HG03097 (cell line): ENCODE measurements at regions not wholly inside any gene's neighbourhood (a gene's known extent, or its start where the extent isn't known, plus 50 kb on each side); places are given as distances from the start of the nearest gene placed in this dataset.
"Not testable (repeated sequence)": the region's sequence is repeated elsewhere in the genome, so short reads cannot be mapped to it uniquely, and the experiment has no call there.

Experiments used
- ATAC-seq: cut with Tn5 transposase; IDR thresholded peaks from one replicate; pipeline ENCODE4 v1.9.1; 2021; ENCODE audit not compliant: unreplicated experiment, low FRiP score

- ATAC-seq: no peak
Observed at GRCh38 chr1:172717722-172718465, 59.0 kb downstream of the FASLG start.

DNA sequence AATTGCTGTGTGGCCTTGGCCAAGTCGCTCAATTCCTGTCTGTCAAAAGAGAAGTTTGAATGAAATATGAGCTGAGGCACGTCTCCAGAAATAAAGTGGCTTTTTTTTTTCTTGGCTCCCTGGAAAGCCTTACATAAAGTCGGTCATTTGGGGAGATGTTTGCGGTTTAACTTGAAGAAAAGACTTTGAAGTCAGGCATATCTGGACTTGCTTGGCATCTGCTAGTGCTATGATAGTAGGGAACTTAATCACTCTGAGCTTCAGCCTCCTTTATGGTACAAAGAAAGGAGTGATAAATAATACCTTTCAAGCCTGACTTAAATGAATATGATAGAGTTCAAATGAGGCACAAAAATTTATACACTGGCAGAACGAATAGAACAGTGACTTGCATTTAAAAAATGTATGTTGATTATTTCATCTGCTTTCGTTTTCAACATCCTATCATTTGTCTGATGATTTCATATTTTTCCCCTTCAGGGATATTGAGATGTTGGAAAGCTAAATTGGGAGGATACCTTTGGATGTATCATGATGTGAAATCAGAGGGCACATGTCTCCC, 60.2 kb downstream of the FASLG start:
- no peak for ATAC-seq

DNA sequence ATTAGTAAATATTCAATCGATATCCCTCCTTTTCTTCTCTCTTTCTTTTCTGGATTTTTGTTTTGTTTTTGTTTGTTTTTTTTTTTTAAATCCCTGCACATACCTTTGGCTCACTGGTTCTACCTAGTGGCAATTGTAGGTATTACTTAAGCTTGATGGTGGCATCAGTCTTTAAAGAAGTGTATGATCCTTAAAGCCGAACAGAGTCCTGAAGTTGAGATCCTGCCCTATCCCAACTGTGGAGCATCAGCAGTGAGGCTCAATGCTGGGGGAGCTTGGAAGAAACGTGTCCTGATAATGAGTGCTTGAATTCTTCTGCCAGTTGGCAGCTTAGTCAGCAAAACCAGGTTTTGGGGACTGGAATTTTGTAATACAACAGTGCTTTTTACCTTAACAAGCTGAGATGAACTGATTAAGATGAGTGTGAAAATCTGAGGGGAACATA, 60.8 kb downstream of the FASLG start:
- ATAC-seq: no peak

DNA sequence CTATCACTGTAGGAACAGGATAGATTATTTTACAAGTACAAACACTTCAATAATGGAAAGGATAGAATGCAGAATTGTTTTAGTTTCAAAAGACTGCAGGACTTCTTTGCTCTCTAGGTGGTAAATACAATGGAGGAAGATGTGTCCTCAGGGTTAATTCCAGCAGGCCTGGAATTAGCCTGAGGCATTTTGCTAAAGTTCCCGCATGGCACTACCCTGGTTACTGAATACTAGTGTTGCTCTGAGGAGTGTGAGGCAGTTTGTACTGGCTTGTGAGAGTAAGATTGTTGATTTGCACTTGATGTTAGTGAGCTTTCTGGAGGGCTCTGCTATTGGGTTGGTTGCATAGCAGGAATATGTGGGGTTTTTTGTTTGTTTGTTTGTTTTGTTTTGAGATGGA, 61.4 kb downstream of the FASLG start:
- ATAC-seq: no peak

- ATAC-seq: no peak
Observed at GRCh38 chr1:172723251-172723650, 64.3 kb downstream of the FASLG start.

DNA sequence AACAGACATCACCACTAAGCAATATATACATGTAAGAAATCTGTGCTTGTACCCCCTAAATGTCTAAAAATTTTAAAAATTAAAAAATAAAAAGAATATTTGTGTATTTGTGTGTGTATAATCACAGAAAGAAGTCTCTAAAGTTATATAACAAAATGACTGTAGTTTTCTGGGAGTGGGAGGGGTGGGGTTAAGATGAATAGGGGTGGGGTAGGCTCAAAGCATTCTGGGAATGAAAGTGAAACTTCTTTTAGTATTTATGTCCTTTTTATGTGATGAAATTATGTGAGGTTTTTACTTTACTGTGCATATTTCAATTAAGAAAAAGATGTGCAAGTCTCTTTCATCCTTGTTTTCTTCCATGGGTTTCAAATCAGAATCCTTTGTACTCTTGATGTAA, 65.3 kb downstream of the FASLG start:
- ATAC-seq: no peak

DNA sequence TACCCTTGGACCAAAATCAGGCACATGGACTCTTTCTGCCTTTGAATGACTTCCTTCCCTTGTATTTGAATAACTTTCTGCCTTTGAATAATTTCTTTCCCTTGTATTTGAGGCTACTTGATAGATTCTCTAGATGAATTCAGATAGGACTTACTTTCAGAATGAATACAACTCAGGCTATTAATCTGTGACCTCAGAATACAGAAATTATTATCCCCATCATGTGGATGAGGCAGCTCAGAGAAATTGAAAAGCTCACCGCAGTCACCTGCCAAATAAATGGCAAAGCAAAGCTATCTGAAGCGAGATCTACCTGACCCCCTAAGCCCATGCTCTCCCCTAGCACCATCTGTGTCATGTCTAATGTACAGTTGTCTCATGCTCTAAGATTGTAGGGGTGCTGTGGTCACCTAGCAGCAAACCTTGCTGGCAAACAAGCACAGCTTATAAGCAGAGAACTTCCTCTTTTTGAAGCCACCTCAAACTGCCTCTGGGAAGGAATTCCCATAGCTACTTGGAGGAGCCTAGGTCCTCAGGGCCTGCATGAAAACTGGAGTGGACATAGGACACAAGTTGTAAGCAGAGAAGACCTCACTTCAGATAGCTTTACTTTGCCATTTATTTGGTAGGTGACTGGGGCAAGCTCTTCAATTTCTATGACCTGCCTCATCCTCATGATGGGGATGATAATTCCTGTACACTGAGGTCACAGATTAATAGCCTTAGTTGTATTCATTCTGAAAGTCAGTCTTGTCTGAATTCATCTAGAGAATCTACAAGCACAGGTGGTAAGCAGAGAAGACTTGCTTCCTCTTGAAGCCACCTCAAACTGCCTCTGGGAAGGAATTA, 66.1 kb downstream of the FASLG start:
- peak; percentile 75 for ATAC-seq

DNA sequence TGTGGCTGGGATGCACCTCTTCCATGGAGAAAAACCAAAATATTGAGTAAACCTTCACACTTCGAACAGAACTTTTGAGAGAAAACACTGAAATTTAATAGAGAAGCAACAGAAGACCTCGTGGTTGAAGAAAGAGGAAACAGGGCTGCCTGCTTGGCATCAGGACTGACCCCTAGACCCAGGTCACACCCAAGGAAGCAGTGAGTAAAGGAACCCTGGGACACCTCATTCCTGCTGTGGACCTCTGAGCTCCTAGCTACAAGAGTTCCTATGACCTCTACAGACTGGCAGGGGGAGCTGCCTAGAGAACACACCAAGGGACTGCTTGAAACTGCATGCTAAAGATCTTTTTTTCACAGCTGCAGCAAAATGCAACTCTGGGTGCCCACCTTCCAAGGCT, 67.8 kb downstream of the FASLG start:
- no peak for ATAC-seq

DNA sequence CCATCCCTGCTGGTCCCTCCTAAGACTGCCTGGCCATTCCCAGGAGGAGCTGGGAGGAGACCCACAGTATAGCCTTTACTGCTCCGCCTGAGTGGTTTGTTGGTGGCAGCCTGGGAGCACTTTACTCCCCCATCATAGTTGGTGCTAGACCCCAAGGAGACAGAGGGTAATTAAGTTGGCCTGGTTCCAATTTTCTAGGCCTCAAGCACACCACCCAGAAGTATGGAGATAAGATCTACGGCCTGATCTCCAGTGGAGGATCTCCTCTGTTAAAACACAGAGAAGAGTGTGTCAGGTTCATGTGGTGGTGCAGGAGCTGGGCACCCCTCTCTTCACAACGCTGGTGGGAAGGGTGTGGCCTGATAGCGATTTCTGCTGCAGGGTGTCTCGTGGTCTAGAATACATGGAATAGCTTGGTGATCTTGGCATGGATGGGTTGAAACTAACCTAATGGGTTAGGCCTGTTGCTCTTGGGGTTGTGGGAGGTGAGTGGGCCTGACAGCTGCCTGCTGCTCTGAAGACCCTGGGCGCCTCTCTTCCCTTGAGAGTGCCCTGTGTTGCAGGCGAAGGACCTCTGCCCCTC, 68.5 kb downstream of the FASLG start:
- no peak for ATAC-seq

- ATAC-seq: no peak
Observed at GRCh38 chr1:172727956-172728603, 69.2 kb downstream of the FASLG start.

DNA sequence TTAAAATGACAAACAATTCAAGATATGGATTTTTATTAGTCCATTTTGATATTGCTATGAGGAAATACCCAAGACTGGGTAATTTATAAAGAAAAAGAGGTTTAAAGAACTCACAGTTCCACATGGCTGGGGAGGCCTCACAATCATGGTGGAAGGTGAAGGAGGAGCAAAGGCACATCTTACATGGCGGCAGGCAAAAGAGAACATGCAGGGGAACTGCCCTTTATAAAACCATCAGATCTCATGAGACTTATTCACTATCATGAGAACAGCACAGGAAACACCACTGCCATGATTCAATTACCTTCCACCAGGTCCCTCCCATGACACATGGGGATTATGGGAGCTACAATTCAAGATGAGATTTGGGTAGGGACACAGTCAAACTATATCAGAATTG, 69.8 kb downstream of the FASLG start:
- ATAC-seq: not testable (repeated sequence)

GRCh38 chr1:172732427-172732826, 73.5 kb downstream of the FASLG start:
- ATAC-seq: no peak

DNA sequence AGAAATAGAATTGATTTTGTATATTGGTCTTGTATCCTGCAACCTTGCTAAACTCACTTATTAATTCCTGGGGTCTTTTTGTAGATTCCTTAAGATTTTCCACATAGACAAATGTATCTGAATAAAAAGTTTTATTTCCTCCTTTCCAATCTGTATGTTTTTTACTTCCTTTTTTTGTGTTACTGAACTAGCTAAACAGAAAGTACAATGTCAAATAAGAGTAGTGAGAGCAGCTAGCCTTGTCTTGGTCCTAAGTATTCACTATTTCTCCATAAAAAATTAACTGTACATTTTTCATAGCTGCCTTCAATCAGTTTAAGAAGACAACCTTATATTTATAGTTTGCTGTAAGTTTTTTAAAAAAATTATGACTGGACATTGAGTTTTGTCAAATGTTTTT, 74.9 kb downstream of the FASLG start:
- ATAC-seq: no peak

- no peak for ATAC-seq
Observed at GRCh38 chr1:172738389-172738788, 79.5 kb downstream of the FASLG start.

DNA sequence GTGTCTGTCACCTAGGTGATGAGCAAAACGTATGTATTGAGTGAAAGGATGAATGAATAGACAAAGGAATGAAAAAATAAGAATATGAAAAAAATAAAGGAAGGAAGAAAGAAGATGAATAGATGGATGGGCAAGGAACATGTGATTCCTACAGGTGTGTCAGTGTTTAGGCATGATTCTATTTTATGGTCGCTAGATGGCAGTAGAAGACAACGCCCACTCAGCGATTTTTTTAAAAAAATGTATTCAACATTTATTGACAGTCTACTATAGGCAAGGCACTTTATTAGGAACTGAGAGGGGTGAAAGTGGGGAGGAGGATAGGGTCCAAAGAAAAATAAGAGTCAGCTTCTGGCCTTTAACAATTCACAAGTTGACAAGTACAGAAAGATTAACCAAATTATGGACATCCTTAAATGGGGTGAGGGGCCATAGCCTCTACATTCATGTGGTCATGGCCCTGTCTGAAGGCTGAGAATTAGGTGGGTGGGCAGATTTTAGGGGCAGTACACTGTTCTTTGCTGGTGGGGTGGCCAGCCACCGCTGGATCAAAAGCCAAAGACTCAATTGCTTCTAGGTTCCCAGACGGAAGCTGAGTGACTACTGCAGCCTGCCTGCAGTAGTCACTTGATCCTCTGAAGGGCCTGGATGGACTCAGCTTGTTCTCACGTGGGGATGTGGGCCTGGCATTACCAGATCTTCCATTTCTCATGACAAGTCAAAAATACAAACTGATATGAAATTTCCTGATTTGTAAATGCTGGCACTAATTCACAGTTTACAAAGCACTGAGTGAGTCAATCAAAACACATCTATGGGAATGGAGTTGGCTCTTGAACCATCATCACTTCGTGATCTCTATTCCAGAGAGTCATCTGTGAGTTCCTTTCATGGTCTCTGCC, 83.9 kb downstream of the FASLG start:
- no peak for ATAC-seq

DNA sequence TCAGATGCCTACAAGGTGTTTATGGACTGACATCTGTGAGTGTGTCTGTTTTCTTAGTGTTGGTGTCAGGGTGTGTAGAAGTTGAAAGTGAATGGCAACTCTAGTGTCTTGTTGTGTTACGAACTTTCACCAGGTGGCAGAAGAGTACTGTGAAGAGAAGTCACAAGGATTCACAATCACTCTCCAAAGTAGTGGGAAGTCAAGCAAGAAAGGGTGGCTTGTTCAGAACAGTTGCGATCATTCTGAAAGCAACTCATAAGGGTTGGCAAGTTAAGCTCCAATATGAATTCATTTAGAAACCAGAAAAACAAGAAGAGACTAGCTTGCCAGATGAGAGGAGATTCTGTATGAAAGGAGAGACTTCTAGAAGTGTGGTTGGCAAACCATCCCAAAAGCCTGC, 86.1 kb downstream of the FASLG start:
- peak; percentile 57 for ATAC-seq

DNA sequence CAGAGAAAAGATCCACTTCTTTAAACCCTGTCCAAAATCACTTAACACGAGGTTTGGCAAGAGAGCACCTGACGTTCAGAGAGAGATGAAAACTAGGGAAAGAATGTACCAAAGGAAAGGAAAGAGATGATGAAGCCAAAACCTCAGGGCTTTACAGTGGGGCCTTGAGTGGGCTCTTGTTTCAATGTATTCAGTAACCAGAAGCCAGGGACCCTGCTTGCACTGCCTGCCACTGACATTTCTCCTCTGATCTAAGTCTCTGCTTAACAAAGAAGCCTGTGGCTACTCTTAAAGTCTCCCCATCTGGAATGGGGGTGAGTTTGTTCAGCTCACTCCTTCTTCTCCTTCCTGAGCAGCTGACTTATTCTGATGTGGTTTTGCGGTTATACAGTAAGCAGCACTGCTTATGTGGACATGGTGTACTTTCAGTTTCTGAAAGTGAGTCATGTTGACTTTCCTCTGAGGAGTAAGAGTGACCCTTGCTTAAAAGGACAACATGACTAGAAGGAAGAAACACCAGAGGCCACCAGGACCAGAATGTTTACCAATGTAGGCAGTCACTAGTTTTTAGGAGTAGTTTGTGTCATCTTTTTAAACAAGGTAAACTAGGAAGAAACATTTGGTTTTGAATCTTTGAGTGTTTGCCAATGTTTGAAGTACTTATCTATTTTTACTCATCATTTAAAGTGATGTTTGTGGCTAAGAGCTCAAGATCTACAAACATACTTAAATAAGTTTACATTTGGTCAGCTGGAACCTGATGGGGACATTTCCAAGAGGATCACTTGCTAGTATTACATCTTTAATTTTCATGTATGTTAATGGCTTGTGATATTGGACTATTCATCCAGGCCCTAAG, 87.4 kb downstream of the FASLG start:
- peak; percentile 86 for ATAC-seq

GRCh38 chr1:172748201-172748600, 89.3 kb downstream of the FASLG start:
- ATAC-seq: no peak

GRCh38 chr1:172751683-172752082, 92.8 kb downstream of the FASLG start:
- ATAC-seq: no peak
